GM23338 (cell line): ENCODE measurements at regions not wholly inside any gene's neighbourhood (a gene's known extent, or its start where the extent isn't known, plus 50 kb on each side); places are given as distances from the start of the nearest gene placed in this dataset.

Experiments used
- CREB1 ChIP-seq: fragments of 250-450 bp; sonication (Bioruptor Pico); IDR thresholded peaks from 2 replicates; pipeline ENCODE4 v1.5.0; 2020; ENCODE audit warnings: low read depth, mild to moderate bottlenecking, moderate library complexity
- CTCF ChIP-seq, 2 experiments: fragments of 200-600 bp in 1 of 2; sonication (generic) in 1 of 2; conservative IDR thresholded peaks; 2 replicates each; pipeline versions ENCODE4 v1.5.1 to v1.6.1; 2016 to 2017; ENCODE audit warnings: antibody characterized with exemption in 2 of 2, low read depth in 2 of 2, mild to moderate bottlenecking in 2 of 2, moderate library complexity in 1 of 2
- EZH2 ChIP-seq: fragments of 200-600 bp; sonication (generic); IDR thresholded peaks from one replicate; pipeline ENCODE4 v1.8.0; 2017; ENCODE audit warnings: antibody characterized with exemption, mild to moderate bottlenecking, low read depth; ENCODE audit not compliant: unreplicated experiment
- EZH2phosphoT487 ChIP-seq: fragments of 200-600 bp; sonication (generic); IDR thresholded peaks from one replicate; pipeline ENCODE4 v1.8.1; 2018; ENCODE audit warnings: antibody characterized with exemption; ENCODE audit not compliant: unreplicated experiment
- JUNB ChIP-seq: IDR thresholded peaks from one replicate; pipeline ENCODE4 v1.6.1; 2016; ENCODE audit warnings: antibody characterized with exemption; ENCODE audit not compliant: unreplicated experiment
- POLR2AphosphoS5 ChIP-seq: IDR thresholded peaks from 2 replicates; pipeline ENCODE4 v1.6.1; 2016; ENCODE audit warnings: antibody characterized with exemption, low read depth
- REST ChIP-seq: IDR thresholded peaks from one replicate; pipeline ENCODE4 v1.6.1; 2018; ENCODE audit warnings: antibody characterized with exemption; ENCODE audit not compliant: unreplicated experiment
- STAT1 ChIP-seq: IDR thresholded peaks from one replicate; pipeline ENCODE4 v1.6.1; 2016; ENCODE audit warnings: antibody characterized with exemption; ENCODE audit not compliant: unreplicated experiment

GRCh38 chr7:32126843-32127242 lies 56.6 kb upstream of the PDE1C start:
- no peak for TF ChIP-seq POLR2AphosphoS5
- TF ChIP-seq REST, result no peak
- TF ChIP-seq CTCF (conservative IDR thresholded peaks at IDR 0.05; ENCODE audit: low read depth in 2 of 2), result no peak
- no peak for TF ChIP-seq EZH2
- no peak for TF ChIP-seq EZH2phosphoT487
- TF ChIP-seq STAT1, result no peak
- no peak for TF ChIP-seq CREB1 (CRISPR knock-in tag)
- no peak for TF ChIP-seq JUNB
